Spleen (tissue), 11 donors: ENCODE measurements at regions not wholly inside any gene's neighbourhood (a gene's known extent, or its start where the extent isn't known, plus 50 kb on each side); places are given as distances from the start of the nearest gene placed in this dataset.
A peak's percentile ranks its signal among the peaks of the same experiment; 100 is the strongest.

Experiments used
- DNase-seq: peaks from one replicate; pipeline ENCODE4 v3.0.0-alpha.2; 2020
- H3K27ac ChIP-seq, 8 donors: fragments of 200-600 bp; sonication (generic) in 7 of 8; 1 replicate in 4 of 8; 2 replicates in 4 of 8; pipeline versions ENCODE4 v1.5.0 to v1.8.0; 2016 to 2021; ENCODE audit warnings: inconsistent platforms in 4 of 8, mild to moderate bottlenecking in 4 of 8, moderate library complexity in 1 of 8
- H3K27me3 ChIP-seq, 7 donors: fragments of 200-600 bp; sonication (generic) in 6 of 7; replicated peaks in 1 of 7; 1 replicate in 4 of 7; 2 replicates in 3 of 7; pipeline versions ENCODE4 v1.5.0 to v1.8.0; 2016 to 2021; ENCODE audit warnings: inconsistent platforms in 3 of 7, mild to moderate bottlenecking in 1 of 7
- H3K36me3 ChIP-seq, 6 donors: fragments of 200-600 bp; sonication (generic) in 5 of 6; 1 replicate in 4 of 6; 2 replicates in 2 of 6; pipeline versions ENCODE4 v1.5.0 to v1.8.0; 2016 to 2021; ENCODE audit warnings: inconsistent platforms in 2 of 6
- H3K4me1 ChIP-seq, 6 donors: fragments of 200-600 bp; sonication (generic) in 5 of 6; 1 replicate in 3 of 6; 2 replicates in 3 of 6; pipeline versions ENCODE4 v1.5.0 to v1.8.0; 2016 to 2021; ENCODE audit warnings: inconsistent platforms in 3 of 6
- H3K4me3 ChIP-seq, 8 donors: fragments of 200-600 bp; sonication (generic) in 7 of 8; 1 replicate in 4 of 8; 2 replicates in 4 of 8; pipeline versions ENCODE4 v1.5.0 to v1.8.0; 2016 to 2021; ENCODE audit warnings: inconsistent platforms in 4 of 8, mild to moderate bottlenecking in 4 of 8, moderate library complexity in 2 of 8
- H3K9me3 ChIP-seq, 8 donors: fragments of 200-600 bp; sonication (generic) in 7 of 8; 1 replicate in 4 of 8; 2 replicates in 4 of 8; pipeline versions ENCODE4 v1.5.0 to v1.8.0; 2016 to 2021; ENCODE audit warnings: inconsistent platforms in 4 of 8
- CTCF ChIP-seq, 11 experiments: fragments of 200-600 bp in 7 of 11; fragments of 450-650 bp in 4 of 11; sonication (generic) in 4 of 11; IDR thresholded peaks in 8 of 11; conservative IDR thresholded peaks in 3 of 11; 1 replicate in 7 of 11; 2 replicates in 4 of 11; pipeline versions ENCODE4 v1.4.0 to v1.8.0; 2016 to 2021; ENCODE audit warnings: antibody characterized with exemption in 11 of 11, inconsistent platforms in 4 of 11, mild to moderate bottlenecking in 1 of 11
- POLR2A ChIP-seq, 3 donors: fragments of 450-650 bp; IDR thresholded peaks; one replicate each; pipeline ENCODE4 v1.5.1; 2017; ENCODE audit warnings: antibody characterized with exemption in 3 of 3, mild to moderate bottlenecking in 1 of 3
- POLR2AphosphoS5 ChIP-seq, 3 donors: sonication (generic); formaldehyde crosslinking; IDR thresholded peaks; one replicate each; pipeline ENCODE4 v1.5.1; 2017; ENCODE audit warnings: antibody characterized with exemption in 3 of 3
- WGBS, 5 donors: extraction: QIAGEN DNeasy Blood & Tissue Kit in 3 of 5; methylation state at CpG; one replicate each; pipeline versions ENCODE4 v1.1.5 to v1.1.7; 2013 to 2018; 5-methylcytosine and 5-hydroxymethylcytosine counted together
- intact Hi-C: fragments of 100-400 bp; cut with DNase I; formaldehyde crosslinking; loops from one replicate; pipeline ENCODE4 v1.15.0; 2023; ENCODE audit warnings: low total_unique reads
- donor health status: healthy with polysubstance abuse.
- donor health status: DM: no; HTN: no; CAD: no; lungs with moderate emphysema.
- donor health status: DM: no; HTN: no; CAD: no.
- donor health status: Bipolar disorder and iron deficiency.
- donor health status: healthy.
- donor health status: DM: no; HTN: no; CAD: no.
- donor health status: DM: yes; HTN: yes; CAD: no.

- WGBS, 5 donors: 65 to 71% (median 69%) methylated on average over 6 of the region's 6 CpGs
- intact Hi-C loops: no loop called here
- no peak for TF ChIP-seq POLR2AphosphoS5 (IDR thresholded peaks at IDR 0.05)
- no peak for TF ChIP-seq POLR2A (IDR thresholded peaks at IDR 0.05)
- TF ChIP-seq CTCF (IDR thresholded peaks at IDR 0.05 in 8 of 11, conservative IDR thresholded peaks at IDR 0.05 in 3 of 11): no peak
- no peaks in the 10 kb centered on the region for H3K9me3 ChIP-seq
- no peak overlapping the region for H3K4me3 ChIP-seq
- no peak for DNase-seq
- no peaks in the 10 kb centered on the region for H3K36me3 ChIP-seq
- no peaks in the 10 kb centered on the region for H3K4me1 ChIP-seq
- H3K27ac ChIP-seq: peak overlapping the region in 7 of 8 donors; percentile 31 to 70 (median 46)
- no peaks in the 10 kb centered on the region for H3K27me3 ChIP-seq
These were observed 98.8 kb upstream of the KLHL29 start for GRCh38 chr2:23286031-23286757.

GRCh38 chr2:23286758-23287704 lies 97.9 kb upstream of the KLHL29 start:
- WGBS, 5 donors: 56 to 80% (median 66%) methylated on average over 6 of the region's 6 CpGs
- Histone ChIP-seq H3K9me3 (no peaks in the 10 kb centered on the region), H3K36me3 (no peaks in the 10 kb centered on the region), H3K27me3 (no peaks in the 10 kb centered on the region), H3K4me3 (no peak overlapping the region), H3K27ac (peak overlapping the region in 7 of 8 donors; percentile 31 to 70 (median 55)), H3K4me1 (no peaks in the 10 kb centered on the region)
- DNase-seq: no peak
- TF ChIP-seq POLR2AphosphoS5 (IDR thresholded peaks at IDR 0.05) (peak in 1 of 3 donors; percentile 33), POLR2A (IDR thresholded peaks at IDR 0.05) (no peak), CTCF (IDR thresholded peaks at IDR 0.05 in 8 of 11, conservative IDR thresholded peaks at IDR 0.05 in 3 of 11) (no peak)
- intact Hi-C loops: no loop called here

- Histone ChIP-seq H3K4me3 (no peak overlapping the region), H3K4me1 (peaks cover 0 to 3% (median 0%) of the 10 kb centered on the region in 6 donors), H3K27me3 (peaks cover 0 to 4% (median 0%) of the 10 kb centered on the region in 7 donors), H3K27ac (no peak overlapping the region), H3K9me3 (no peaks in the 10 kb centered on the region), H3K36me3 (no peaks in the 10 kb centered on the region)
- intact Hi-C loops: no loop called here
- TF ChIP-seq CTCF (IDR thresholded peaks at IDR 0.05 in 8 of 11, conservative IDR thresholded peaks at IDR 0.05 in 3 of 11) (no peak), POLR2A (IDR thresholded peaks at IDR 0.05) (no peak), POLR2AphosphoS5 (IDR thresholded peaks at IDR 0.05) (no peak)
- DNase-seq: no peak
- 65 to 94% (median 70%) methylated on average over 2 of the region's 2 CpGs for WGBS, 5 donors
These were observed 95.3 kb upstream of the KLHL29 start for GRCh38 chr2:23289671-23290070.

- DNase-seq: no peak
- Histone ChIP-seq H3K9me3 (no peaks in the 10 kb centered on the region), H3K27me3 (peaks cover 0 to 15% (median 0%) of the 10 kb centered on the region in 7 donors), H3K4me1 (peaks cover 0 to 3% (median 0%) of the 10 kb centered on the region in 6 donors), H3K36me3 (no peaks in the 10 kb centered on the region), H3K27ac (no peak overlapping the region), H3K4me3 (no peak overlapping the region)
- intact Hi-C loops: no loop called here
- WGBS, 5 donors: 61 to 86% (median 71%) methylated on average over 2 of the region's 2 CpGs
- TF ChIP-seq POLR2AphosphoS5 (IDR thresholded peaks at IDR 0.05) (no peak), CTCF (IDR thresholded peaks at IDR 0.05 in 8 of 11, conservative IDR thresholded peaks at IDR 0.05 in 3 of 11) (no peak)
These were observed 93.7 kb upstream of the KLHL29 start for GRCh38 chr2:23291239-23291638.
